Testis (tissue), 2 donors: ENCODE measurements at regions not wholly inside any gene's neighbourhood (a gene's known extent, or its start where the extent isn't known, plus 50 kb on each side); places are given as distances from the start of the nearest gene placed in this dataset.

Experiments
- DNase-seq: peaks from one replicate; pipeline ENCODE4 v3.0.0-alpha.2; 2019
- H3K27ac ChIP-seq, 2 donors: fragments of 200-600 bp; sonication (generic); one replicate each; pipeline ENCODE4 v1.5.1; 2019
- H3K27me3 ChIP-seq: fragments of 200-600 bp; sonication (generic); one replicate; pipeline ENCODE4 v1.5.1; 2019
- H3K36me3 ChIP-seq: fragments of 200-600 bp; sonication (generic); one replicate; pipeline ENCODE4 v1.5.1; 2017; ENCODE audit warnings: low read depth; ENCODE audit errors: missing control alignments
- H3K4me1 ChIP-seq: fragments of 200-600 bp; sonication (generic); one replicate; pipeline ENCODE4 v1.5.1; 2019
- H3K4me3 ChIP-seq, 2 donors: fragments of 200-600 bp; sonication (generic); one replicate each; pipeline ENCODE4 v1.5.1; 2017 to 2019
- H3K9me3 ChIP-seq: fragments of 200-600 bp; sonication (generic); one replicate; pipeline ENCODE4 v1.5.1; 2017
- POLR2A ChIP-seq: fragments of 450-650 bp; IDR thresholded peaks from one replicate; pipeline ENCODE4 v1.6.1; 2017; ENCODE audit warnings: antibody characterized with exemption, mild to moderate bottlenecking, moderate library complexity
- WGBS, 2 donors: methylation state at CpG; one replicate each; pipeline ENCODE4 v1.1.5; 2018; 5-methylcytosine and 5-hydroxymethylcytosine counted together
- intact Hi-C: fragments of 100-400 bp; cut with DNase I; formaldehyde crosslinking; loops from one replicate; pipeline ENCODE4 v1.15.1; 2023; ENCODE audit warnings: low total_unique reads
- TF ChIP-seq, protein P1 (sequence below), 3 experiments: fragments of 450-650 bp in 2 of 3; fragments of 200-600 bp in 1 of 3; sonication (generic) in 1 of 3; IDR thresholded peaks; one replicate each; pipeline ENCODE4 v1.5.1; 2016 to 2019; ENCODE audit warnings: antibody characterized with exemption in 3 of 3, mild to moderate bottlenecking in 2 of 3, moderate library complexity in 1 of 3

DNA sequence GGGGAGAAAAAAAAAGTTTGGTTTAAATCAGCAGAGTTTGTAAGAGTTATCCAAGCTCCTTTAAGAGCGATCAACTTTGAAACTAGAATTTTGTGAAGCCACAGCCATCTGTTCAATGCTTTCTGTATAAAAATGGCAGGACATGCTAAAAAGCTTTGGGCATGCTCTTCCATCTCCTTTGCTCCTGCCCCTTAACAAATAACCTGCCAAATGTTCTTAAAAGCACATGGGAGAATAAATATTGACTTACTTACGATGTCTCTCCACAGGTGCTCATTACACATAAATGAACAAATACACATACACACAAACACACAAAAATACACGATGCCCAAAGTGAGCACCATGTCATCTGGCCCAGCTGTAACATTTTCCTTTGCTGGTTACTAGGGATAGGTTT, 211.8 kb upstream of the DPH6 start:
- intact Hi-C loops, result no loop called here
- WGBS, 2 donors, result 86 to 87% methylated on average over 3 of the region's 3 CpGs
- no peaks in the 10 kb centered on the region for H3K4me1 ChIP-seq

DNA sequence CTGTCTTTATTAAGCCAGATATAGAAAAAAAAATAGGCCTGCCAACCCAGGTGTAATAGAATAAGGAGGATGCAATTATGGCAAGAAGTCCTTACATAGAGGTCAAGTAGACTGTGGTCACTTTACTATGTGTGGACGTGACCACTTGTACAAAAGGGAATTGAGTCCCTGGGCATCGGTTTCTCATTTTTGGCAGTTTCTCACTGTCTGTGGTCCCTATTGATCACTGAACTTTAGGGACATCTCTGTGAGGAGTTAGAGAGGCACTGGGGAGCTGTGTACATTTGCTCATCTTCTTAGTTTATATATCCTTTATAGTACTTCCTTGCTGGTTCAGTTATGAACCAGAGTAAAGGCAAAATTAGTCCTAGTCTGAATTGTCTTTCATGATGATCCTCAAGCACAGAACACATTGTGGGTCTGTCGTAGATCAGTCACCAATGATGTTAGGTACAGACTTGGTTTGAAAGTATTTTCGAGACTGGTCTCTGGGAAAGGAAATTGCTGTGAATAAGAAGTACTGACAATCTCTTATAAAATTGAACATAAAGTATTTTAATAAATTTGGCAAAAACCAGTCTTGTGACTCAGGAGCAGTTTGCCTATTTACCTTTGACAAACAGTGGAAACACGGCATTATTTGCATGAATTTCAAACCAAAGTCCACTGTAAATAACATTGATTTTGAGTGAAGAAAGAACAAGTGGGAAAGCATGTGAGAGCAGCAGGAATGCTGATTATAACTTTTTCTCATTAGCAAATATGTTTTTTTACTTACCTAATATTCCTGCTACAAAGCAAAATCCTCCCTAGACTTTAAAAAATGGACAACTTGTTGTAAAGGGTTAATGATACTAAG, 218.9 kb upstream of the DPH6 start:
- no peak for DNase-seq
- WGBS, 2 donors, result 95 to 96% methylated on average over 5 of the region's 5 CpGs
- Histone ChIP-seq H3K27me3 (no peaks in the 10 kb centered on the region), H3K36me3 (no peaks in the 10 kb centered on the region), H3K4me1 (no peaks in the 10 kb centered on the region), H3K9me3 (no peaks in the 10 kb centered on the region), H3K27ac (no peak overlapping the region), H3K4me3 (no peak overlapping the region)
- intact Hi-C loops, result no loop called here
- no peak for TF ChIP-seq POLR2A
- TF ChIP-seq, protein P1, sequence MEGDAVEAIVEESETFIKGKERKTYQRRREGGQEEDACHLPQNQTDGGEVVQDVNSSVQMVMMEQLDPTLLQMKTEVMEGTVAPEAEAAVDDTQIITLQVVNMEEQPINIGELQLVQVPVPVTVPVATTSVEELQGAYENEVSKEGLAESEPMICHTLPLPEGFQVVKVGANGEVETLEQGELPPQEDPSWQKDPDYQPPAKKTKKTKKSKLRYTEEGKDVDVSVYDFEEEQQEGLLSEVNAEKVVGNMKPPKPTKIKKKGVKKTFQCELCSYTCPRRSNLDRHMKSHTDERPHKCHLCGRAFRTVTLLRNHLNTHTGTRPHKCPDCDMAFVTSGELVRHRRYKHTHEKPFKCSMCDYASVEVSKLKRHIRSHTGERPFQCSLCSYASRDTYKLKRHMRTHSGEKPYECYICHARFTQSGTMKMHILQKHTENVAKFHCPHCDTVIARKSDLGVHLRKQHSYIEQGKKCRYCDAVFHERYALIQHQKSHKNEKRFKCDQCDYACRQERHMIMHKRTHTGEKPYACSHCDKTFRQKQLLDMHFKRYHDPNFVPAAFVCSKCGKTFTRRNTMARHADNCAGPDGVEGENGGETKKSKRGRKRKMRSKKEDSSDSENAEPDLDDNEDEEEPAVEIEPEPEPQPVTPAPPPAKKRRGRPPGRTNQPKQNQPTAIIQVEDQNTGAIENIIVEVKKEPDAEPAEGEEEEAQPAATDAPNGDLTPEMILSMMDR (IDR thresholded peaks at IDR 0.05), result no peak

More for the DNA sequence above, 211.8 kb upstream of the DPH6 start:
- Histone ChIP-seq H3K9me3 (no peaks in the 10 kb centered on the region), H3K36me3 (no peaks in the 10 kb centered on the region), H3K27me3 (no peaks in the 10 kb centered on the region), H3K4me3 (no peak overlapping the region), H3K27ac (no peak overlapping the region)
- TF ChIP-seq, protein P1 (IDR thresholded peaks at IDR 0.05), result no peak
- no peak for TF ChIP-seq POLR2A
- DNase-seq, result no peak

GRCh38 chr15:35768949-35769348, 223.0 kb upstream of the DPH6 start:
- Histone ChIP-seq H3K4me3 (no peak overlapping the region), H3K9me3 (no peaks in the 10 kb centered on the region), H3K36me3 (no peaks in the 10 kb centered on the region), H3K27me3 (no peaks in the 10 kb centered on the region), H3K27ac (no peak overlapping the region), H3K4me1 (no peaks in the 10 kb centered on the region)
- intact Hi-C loops, result no loop called here
- no peak for DNase-seq
- WGBS, 2 donors, result 45 to 58% methylated on average over 1 of the region's 1 CpG
- TF ChIP-seq, protein P1 (IDR thresholded peaks at IDR 0.05), result no peak
- no peak for TF ChIP-seq POLR2A

- Histone ChIP-seq H3K27me3 (no peaks in the 10 kb centered on the region), H3K4me1 (no peaks in the 10 kb centered on the region), H3K9me3 (no peaks in the 10 kb centered on the region), H3K4me3 (no peak overlapping the region), H3K36me3 (no peaks in the 10 kb centered on the region), H3K27ac (no peak overlapping the region)
- intact Hi-C loops, result no loop called here
- TF ChIP-seq POLR2A, result no peak
- TF ChIP-seq, protein P1 (IDR thresholded peaks at IDR 0.05), result no peak
- 91 to 93% methylated on average over 2 of the region's 2 CpGs for WGBS, 2 donors
- DNase-seq, result no peak
These were observed 223.7 kb upstream of the DPH6 start for GRCh38 chr15:35769656-35770055.
